ENCODE measurements at regions not wholly inside any gene's neighbourhood (a gene's known extent, or its start where the extent isn't known, plus 50 kb on each side); places are given as distances from the start of the nearest gene placed in this dataset.

DNA sequence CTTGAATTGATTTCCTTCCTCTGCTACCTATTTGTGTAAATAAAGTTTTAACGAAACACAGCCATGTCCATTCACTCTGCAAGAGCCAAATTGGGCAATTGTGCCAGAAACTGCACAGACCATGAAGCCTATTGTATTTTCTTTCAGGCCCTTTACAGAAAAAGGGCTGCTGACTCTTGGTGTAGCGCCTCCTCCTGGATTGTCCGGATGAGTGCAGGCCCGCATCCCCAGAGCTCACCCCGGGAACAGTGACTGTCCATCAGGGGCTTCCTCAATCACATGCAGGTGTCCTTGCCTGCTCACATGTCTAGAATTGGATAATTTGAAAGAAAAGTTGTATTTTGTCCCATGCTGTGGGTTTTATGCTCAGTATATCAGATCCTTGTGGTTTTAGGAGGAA lies 1282.2 kb downstream of the AACS start:
- DNase-seq = no peak

DNA sequence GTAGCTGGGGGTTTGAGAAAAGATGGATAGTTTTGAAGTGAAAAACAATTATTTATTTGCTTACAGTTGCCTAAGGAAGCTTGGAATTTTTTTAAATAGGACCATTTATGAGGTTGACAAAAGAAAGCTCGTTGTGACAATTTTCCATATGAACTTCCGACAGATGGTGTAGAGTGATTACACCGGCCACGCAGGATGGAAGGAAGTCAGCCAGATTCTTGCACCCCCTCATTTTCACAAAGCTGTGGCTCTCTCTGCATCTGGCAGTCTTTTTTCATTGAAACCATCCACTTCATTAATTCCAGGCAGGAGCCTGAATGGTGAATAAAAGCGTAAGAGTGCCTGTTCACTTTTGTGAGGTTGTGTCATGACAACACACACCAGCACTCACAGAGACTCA lies 1284.1 kb downstream of the AACS start:
- DNase-seq = no peak

DNA sequence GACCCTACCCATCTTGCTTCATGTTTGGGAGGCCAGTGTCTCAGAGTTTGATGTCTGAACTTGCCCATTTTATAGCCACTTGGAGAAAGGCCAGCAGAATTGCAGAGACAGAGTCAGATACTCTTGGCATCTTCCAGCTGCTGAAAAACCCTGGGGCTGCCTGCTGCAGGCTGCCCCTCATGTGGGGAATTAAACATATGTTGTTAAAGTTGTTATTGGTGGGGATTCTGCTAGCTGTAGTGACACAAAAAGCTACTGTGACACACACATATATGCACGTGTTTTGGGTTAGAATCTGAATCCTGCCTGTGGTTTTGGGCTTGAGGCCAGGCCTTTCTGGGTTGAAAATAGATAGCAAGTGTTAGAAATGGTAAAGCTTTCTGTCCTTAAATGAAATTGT lies 1288.4 kb downstream of the AACS start:
- no peak for DNase-seq

DNA sequence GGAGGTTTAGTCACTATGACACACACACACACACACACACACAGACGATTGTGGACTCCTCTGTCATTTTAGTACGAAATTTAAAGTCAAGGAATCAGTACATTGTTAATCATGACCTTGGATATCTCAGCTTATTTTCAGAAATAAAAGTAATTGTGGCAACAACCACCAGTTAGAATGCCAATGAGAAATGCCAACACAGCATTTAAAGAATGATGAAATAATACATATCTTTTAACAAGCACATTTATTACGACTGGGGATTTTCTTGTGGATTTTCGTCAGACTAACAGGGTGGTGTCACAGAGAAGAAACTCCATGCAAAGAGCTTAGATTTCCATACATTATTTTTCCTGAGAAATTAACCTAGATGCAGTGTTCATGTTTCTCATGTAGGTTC lies 1289.4 kb downstream of the AACS start:
- DNase-seq = no peak

DNA sequence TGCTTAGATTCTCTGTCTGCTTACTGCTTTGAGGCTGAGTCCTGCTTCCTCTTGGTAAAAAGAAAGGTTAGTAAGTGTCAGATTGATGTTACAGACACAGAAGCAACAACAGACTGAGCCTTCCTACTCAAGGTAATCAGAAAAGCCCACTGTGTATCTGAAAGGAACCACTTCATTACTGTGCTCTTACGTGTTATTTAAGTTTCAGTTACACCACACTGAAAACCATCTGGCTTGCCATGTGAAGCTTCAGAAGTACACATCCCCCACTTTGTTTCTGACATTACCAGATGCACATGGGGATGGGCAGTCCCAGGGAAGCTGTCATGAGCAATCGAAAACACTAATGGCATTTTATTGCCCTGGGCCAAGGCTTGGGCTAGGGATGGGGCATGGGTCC lies 1290.1 kb downstream of the AACS start:
- DNase-seq = no peak

DNA sequence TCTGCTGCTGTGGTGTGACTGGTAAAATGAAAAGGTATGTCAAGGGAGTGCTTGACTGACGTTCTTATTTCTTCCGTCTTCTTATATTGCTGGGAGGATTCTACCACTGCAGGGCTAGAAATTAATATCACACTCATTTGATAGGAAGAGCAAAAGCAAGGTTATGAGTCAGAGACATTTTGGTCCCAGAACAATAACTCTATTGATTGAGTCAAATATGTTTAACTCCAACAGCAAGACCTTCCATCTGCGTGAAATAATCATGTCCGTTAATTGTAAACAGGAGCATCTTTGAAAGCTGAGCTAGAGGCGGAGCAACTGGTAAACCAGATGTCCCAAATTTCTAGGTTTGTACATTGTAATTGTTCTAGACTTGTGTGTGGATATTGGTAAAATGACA lies 1293.6 kb downstream of the AACS start:
- no peak for DNase-seq

DNA sequence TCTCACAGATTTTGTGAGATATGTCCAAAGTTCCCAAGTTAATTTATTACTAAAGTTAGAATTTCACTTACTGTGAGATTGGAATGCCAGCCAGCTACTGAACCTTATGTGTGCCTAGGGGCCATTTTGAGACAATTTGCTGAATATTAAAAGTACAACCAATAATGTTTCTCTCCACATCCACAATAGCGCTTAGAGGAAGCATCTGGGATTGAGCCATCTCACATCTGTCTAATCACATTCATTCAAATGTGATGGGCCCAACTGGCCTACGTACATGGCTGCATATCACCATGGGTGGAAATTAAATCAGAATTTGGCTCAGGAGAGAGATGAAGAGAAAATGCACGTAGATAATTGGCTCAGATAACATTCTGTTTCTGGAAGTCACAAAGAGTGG lies 1294.0 kb downstream of the AACS start:
- no peak for DNase-seq

DNA sequence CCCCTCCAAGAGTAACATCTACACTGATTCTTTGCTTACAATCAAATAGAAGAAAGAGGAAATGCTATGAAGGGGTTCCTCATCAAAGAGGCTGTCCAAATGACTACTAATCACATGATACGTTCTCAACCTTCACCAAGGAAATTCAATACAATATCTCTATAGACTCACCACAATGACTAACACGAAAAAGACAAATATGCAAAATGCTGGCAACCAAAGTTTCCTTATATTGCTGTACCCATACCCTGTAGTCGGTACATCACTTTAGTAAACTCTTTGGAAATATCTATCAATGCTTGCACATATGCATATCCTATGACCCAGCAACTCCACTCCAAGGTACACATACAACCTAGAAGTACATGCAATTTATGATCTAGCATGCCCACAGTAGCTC lies 1296.6 kb downstream of the AACS start:
- no peak for DNase-seq

DNA sequence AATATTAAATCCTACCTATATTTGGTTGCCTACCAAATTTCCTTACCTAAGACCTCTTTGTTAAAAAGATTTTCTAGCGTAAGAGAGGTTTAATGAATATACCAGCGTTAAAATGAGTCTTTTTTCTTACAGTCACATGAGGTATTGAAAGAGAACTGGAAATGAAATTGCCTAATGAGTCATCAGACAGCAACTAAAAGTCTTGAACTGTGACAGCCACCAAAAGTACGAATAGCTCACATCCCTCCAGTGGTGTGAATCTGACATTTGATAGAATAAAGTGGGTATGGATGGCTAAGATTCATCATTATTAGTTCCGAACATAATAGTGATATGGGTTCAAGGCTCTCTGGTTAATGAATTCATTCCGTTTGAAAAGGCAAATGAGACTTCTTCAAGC lies 1297.3 kb downstream of the AACS start:
- no peak for DNase-seq

DNA sequence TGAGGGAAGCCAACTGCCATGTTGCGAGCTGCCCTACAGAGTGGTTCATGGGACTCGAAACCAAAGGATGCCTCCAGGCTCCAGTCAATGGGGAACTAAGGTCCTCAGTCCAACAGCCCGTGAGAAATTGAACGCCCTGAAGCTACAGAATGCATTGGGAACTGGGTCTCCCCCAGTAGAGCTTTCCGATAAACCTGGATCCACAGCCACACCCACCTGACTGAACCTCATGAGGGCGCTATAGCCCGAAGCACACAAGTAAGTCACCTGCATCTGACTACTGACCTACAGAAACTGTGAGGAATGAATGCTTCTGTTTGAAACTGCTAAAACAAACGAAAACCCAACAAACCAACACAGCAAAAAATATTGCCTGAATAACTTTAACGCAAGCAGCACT lies 1297.7 kb downstream of the AACS start:
- DNase-seq = no peak

DNA sequence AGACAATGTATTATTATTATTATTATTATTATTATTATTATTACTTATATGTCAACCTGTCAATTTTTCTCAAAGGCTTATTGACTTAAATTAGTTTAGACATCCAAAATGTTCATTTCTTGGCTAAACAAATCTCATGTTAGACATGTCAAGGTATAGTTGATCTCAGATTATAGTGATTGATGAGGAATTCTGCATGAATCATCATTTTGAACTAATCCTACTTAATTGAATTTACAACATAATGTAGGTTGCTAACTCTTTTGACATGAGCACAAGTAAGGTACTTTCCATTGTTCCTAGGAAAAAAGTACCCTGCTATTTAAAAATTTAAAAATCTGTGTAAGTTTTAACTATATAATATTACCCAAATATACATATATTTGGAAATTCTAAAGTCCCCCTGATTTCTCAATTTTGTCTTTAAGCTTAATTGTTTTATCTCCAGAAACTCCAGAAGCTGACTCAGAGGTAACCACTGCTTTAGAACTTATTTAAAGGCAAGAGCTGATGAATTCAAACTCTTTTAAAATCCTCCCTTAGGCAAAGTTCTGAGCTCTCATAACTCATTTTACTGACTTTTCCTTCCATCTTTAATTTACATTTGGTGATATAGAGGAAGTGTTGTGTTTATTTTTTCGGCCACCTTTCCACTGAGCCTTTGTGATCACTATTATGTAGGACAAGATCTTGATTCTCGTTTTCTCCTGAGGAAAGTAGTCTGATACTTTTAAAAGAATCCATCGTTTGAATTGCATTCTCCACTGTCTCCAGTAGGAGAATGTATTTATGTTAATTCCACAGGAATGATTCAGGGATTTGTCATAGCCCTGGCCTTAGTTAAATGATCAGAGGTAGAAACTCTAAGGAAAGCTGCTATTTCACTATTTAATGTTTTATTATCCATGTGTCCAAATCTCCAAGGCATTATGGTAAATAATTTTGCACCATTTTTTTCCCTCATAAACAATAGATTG lies 1304.5 kb downstream of the AACS start:
- no peak for DNase-seq

DNA sequence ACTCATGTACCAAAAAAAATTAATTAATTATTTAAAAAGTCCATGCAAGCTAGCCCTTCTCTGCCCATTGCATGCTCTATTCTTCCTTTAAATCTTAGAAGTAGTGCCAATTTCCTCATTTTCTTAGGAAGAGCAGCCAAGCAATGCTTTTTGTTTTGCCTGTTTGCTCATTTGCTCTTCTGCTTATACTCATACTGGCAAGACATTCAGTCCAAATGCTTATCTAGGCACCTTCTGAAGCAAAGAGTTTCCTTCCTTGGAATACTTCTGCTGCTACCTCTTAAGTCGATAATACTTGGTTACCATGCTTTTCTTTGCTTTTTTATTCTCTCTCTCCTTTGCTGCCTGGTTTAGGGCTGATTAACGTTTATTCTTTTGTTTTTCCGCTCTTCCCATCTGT lies 1318.3 kb downstream of the AACS start:
- DNase-seq = no peak

DNA sequence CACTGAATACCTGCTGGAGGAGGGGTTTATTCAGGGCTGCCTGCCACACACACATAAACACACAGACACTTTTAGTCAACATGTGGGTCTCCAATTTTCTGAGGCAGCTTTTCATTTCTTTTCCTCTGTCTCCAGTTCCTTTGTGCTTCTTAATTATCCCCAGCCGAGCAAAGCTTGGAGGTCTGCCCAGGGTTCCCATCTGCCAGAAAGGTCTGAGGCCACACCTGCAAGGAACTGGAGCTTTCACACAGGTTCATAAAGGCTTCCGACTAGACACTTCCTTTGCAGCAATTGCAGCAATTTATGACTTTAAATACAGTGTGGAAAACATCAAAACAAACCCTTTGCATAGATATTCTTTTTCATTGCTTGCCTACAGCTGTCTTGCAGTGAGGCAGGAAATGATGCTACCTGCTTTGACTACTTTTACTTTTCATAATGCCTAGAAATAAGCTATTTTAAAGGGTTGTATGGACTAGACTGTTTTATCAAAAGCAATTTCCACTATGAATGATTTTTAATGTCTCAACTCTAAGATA lies 1318.9 kb downstream of the AACS start:
- no peak for DNase-seq

DNA sequence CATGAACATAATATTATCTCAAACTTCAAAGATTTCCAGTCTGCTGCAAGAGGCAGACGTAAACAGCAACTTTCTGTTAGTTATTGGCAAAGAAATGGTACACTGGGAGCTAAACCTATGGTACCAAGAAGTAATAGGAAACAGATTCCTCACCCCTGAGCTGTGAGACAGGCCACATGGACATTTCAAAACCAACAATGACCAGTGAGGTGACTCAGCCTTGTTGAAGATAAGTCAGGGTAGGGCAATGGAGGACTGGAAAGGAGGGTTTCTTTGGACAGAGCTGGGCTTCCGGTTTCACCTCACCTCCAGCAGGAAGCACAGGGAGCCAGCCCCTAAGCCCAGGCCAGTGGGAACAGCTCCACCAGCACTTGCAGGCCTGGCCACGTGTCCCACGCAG lies 1320.5 kb downstream of the AACS start:
- no peak for DNase-seq

DNA sequence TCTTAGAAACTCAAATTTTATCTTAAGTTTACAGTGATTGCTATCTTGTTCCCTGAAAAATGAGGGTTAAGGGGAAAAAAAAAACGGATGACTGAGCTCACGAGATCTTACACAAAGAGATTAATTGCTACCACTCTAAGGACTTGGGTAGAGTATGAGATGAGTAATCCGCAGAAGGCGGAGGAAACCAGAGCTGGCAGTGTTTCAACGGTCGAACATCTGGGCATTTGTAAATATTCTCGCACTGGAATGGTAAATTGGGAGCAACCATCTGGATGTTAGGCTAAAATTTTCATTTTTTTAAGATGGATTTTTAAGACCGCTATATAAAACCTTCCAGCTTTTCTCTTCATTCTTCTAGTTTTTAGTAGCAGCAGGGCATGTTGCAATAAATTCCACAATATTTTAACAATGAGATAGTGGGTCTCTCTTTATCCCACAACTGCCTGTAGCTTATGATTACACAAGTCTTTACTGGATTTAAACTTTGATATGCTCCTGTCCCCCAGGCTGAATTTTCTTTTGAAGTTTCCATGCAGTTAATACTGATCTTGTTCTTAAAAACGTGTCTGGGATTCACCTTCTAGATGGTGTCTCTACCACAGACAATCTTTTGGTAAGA lies 1324.1 kb downstream of the AACS start:
- DNase-seq = no peak

DNA sequence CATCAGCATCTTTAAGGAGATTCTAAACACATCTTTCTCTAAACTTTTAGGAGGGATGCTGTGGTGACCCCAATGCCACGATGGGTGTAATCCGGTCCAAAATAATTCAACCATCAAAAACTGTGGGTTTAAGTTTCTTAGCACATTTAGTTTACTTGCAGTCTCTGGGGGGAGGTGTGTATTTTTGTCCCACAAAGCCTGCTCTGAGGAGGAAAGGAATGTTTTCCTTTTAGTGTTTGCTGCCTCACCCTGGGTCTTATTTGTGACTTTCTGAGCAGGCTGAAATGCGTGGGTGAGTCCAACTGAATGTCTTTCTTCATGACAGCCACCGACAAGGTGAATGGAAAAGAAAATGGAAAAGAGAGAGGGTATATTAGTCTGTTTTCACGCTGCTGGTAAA lies 1324.7 kb downstream of the AACS start:
- DNase-seq = no peak

DNA sequence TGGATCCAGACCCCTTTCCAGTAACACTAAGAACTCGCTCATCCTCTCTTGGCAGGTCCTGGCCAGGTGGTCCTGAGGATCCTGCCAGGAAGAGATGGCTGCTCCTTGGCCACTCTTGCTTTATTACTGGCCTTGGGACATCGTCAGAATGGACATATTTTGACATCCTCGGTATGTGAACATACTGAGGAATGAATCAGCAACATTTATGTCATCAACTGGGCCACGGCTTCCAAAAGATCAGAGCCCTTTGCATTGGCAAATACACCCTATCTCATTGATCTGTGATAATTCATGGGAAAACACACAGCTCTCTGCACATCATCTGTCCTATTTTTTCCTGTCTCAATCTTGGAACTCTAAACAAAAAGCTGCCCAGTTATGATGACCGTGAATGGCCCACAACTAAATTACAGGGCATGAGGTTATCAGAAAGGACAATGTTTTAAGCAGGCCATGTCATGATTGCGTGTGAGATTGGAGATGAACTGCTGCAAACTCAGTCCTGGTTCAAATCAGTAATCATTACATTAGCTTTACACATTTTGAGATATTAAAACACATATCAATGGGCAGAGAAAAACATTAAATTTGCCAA lies 1325.8 kb downstream of the AACS start:
- DNase-seq = no peak

DNA sequence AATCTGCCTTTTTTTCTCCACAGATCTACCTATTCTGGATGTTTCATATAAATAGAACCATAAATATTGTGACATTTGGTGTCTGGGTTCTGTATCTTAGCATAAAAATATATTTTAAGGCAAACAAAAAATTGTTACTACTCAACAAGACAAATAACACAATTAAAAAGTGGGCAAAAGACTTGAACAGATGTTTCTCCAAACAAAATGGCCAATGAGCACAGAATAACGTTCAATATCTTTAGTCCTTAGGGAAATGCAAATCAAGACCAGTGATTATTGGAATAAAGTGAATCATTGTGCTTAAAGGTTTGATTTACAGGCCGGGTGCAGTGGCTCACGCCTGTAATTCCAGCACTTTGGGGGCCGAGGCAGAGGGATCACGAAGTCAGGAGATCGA lies 1331.3 kb downstream of the AACS start:
- no peak for DNase-seq

DNA sequence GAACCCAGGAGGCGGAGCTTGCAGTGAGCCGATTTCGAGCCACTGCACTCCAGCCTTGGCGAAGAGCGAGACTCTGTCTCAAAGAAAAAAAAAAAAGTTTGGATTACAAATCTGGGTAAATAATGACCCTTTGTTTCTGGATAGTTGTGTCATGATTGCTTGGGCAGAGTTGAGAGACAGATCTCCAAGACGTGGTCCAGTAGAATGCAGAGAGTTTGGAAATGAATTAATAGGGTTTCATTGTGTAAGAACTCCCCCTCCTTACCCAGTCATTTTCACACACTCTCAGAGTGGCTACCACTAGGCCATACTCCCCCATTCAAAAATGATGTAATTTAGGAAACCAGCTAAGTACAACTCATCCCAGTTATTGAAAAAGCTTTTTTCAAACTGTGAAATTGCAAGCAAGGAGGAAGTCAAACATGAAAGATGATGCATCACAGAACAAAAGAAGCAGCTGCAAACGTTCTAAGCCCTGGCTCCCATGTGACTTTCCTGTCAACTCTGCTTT lies 1331.9 kb downstream of the AACS start:
- no peak for DNase-seq

DNA sequence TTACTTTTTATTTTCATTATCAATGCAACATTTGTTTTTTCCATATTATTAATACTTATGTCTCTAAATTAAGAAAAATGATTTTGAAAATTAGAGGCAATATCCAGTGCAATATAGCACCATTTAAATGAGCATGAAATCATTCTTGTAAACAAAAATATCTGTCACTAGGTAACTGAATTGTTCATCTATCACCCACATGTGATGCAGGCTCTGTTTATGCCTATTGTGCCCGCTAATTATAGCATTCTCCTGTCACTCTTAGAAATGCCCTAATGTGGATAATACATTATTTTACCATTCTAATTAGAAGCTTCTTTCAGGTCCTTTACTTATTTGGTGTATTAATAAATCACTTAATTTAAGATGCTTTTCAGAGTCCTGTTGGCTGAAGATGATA lies 1332.4 kb downstream of the AACS start:
- DNase-seq = no peak

DNA sequence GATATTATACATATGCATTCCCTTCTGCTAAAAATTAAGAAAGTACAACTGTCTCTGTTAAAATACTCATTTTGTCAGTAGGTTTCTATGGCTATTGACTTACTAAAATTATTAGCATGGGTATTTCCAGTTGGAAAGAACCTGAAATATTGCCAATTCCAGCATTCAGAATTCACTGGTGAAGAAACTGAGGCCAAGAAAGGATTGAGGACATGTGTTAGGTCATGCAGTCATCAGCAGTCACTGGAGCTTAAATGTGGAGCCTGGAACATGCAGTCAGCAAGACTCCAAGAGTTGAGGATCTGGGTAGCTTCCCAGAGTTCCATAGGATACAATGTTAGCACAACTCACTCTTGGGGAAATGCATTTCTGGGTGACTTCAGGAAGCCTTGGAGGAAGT lies 1335.6 kb downstream of the AACS start:
- DNase-seq = no peak

DNA sequence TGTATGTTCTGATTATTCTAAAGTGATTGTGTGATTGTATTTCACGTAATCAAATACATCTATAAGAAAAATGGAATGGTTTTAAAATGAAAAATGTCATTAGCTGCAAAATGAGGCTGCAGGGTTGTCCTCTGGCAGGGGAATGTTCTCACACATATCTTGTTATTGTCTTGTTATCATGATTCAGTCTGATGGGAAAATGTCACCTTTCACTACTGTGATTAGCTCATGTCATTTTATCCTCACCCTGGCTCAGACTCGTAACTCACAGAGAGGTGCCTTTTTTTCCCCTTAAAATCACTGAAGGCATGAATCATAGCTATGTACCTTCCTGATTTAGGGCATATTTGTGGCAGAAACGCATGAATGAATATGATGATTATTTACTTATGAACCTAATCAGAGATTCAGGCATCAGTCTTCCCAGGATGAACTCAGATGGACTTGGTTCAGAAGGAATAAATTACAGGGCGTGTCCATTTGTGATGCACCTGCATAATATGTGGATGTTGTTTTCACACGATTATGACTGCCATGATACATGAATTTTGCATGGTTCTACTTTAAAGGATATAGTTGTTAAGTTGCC lies 1339.2 kb downstream of the AACS start:
- DNase-seq = no peak

DNA sequence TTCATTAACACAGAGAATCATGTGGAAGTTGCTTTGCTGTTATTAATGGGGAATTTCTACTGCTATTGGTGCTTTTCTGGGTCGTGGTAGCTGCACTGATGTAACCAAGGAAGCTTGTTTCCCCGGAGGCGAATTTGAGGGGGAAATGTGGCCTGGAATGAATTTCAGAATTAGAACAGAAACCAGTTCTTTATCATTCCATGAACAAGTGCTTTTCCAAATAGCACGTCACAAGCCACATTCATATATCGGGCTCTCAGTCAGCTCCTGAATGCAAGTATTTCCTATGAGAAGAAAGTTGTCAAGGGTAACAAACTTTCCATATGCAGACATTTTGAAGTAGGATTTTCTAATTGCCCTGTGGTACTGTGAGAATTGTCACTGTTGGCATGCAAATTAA lies 1353.2 kb downstream of the AACS start:
- no peak for DNase-seq

Data from activated CD4-positive, alpha-beta T cell treated with anti-CD3 and anti-CD28 coated beads, Interleukin-2, amount 50 U/mL, for 4 hours (primary cell).